DND-41 (cell line): ENCODE measurements at regions not wholly inside any gene's neighbourhood (a gene's known extent, or its start where the extent isn't known, plus 50 kb on each side); places are given as distances from the start of the nearest gene placed in this dataset.

Experiments used
- CTCF ChIP-seq: IDR thresholded peaks from 2 replicates; pipeline ENCODE4 v1.5.1; 2012; ENCODE audit warnings: borderline replicate concordance, low read length, moderate library complexity, mild to moderate bottlenecking; ENCODE audit not compliant: poor library complexity, severe bottlenecking; ENCODE audit errors: extremely low read depth
- EZH2 ChIP-seq: IDR thresholded peaks from 3 replicates; pipeline ENCODE4 v1.6.1; 2012; ENCODE audit warnings: borderline replicate concordance, low read depth, mild to moderate bottlenecking, moderate library complexity, low read length, inconsistent platforms; ENCODE audit not compliant: severe bottlenecking

- TF ChIP-seq CTCF (no peak), EZH2 (no peak)
Measured at GRCh38 chr22:49527611-49528419, 299.9 kb downstream of the BRD1 start.
